ENCODE measurements at regions not wholly inside any gene's neighbourhood (a gene's known extent, or its start where the extent isn't known, plus 50 kb on each side); places are given as distances from the start of the nearest gene placed in this dataset.

GRCh38 chr3:110550511-110550910 is 521.1 kb upstream of the NECTIN3 start:
- no peak for TF ChIP-seq GATA2 (IDR thresholded peaks at IDR 0.05; ENCODE audit: low read depth, low read length)
- TF ChIP-seq GATA3 (IDR thresholded peaks at IDR 0.05; ENCODE audit: low read depth, low read length) = no peak

Measured in SH-SY5Y (cell line).